ENCODE measurements at regions not wholly inside any gene's neighbourhood (a gene's known extent, or its start where the extent isn't known, plus 50 kb on each side); places are given as distances from the start of the nearest gene placed in this dataset.

DNA sequence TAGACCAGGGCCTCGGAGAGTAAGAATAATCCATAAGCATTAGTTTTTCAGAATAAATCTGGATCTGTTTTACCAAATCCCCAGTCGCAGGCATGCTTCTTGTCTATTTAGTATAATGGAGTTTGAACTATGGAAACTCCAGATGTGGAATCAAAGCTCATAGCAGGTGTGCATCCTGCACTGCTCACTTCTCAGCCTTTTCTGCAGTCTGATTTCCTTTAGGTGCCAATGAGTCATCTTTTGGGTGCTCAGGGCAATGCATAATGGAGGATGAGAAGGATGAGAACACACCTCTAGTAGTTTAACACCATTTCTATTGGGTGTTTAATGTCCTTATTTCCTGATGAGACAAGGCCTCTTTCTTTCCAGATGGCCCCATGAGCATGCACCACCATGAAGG lies 961.2 kb downstream of the TMEM121 start:
- TF ChIP-seq POLR2A (IDR thresholded peaks at IDR 0.05; ENCODE audit: low read depth, low read length) (no peak), POLR2AphosphoS5 (IDR thresholded peaks at IDR 0.05; ENCODE audit: low read depth, low read length) (no peak), TAF1 (IDR thresholded peaks at IDR 0.05; ENCODE audit: low read depth, low read length) (no peak), POU2F2 (IDR thresholded peaks at IDR 0.05; ENCODE audit: low read depth, low read length) (no peak)
